GM12801 (cell line): ENCODE measurements at regions not wholly inside any gene's neighbourhood (a gene's known extent, or its start where the extent isn't known, plus 50 kb on each side); places are given as distances from the start of the nearest gene placed in this dataset.

Experiments used
- TF ChIP-seq, protein P1 (sequence below): IDR thresholded peaks from one replicate; pipeline ENCODE4 v1.5.1; 2011; ENCODE audit warnings: control low read depth; ENCODE audit not compliant: insufficient read length; ENCODE audit errors: extremely low read depth

DNA sequence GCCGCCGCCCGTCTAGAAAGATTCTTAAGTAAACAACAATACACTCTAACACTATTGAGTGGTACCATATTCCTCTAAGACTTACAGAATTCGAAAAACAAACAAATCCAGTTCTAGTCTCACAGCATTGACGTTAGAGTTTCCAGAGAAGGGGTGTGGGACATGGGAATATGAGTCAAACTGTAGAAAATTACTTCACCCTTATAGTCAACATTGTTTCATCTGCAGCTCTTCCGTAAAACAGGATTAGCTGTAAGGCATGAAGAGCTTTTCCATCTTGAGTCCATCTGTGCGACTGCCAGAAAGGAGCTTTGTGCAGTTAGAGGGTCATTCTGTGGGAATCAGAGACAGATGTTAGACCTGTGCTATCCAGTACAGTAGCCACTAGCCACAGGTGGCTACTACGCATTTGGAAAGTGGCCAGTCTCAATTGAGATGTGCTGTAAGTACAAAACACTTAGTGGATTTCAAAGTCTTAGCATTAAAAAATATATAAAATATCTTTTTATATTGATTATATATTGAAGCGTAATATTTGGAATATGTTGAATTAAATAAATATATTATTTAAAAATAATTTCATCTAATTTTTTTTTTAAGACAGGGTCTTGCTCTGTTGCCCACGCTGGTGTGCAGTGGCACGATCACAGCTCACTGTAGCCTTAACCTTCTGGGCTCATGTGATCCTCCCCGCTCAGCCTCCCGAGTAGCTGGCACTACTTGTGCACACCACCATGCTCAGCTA is 79.8 kb upstream of the MPP7 start:
- TF ChIP-seq, protein P1, sequence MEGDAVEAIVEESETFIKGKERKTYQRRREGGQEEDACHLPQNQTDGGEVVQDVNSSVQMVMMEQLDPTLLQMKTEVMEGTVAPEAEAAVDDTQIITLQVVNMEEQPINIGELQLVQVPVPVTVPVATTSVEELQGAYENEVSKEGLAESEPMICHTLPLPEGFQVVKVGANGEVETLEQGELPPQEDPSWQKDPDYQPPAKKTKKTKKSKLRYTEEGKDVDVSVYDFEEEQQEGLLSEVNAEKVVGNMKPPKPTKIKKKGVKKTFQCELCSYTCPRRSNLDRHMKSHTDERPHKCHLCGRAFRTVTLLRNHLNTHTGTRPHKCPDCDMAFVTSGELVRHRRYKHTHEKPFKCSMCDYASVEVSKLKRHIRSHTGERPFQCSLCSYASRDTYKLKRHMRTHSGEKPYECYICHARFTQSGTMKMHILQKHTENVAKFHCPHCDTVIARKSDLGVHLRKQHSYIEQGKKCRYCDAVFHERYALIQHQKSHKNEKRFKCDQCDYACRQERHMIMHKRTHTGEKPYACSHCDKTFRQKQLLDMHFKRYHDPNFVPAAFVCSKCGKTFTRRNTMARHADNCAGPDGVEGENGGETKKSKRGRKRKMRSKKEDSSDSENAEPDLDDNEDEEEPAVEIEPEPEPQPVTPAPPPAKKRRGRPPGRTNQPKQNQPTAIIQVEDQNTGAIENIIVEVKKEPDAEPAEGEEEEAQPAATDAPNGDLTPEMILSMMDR: no peak

DNA sequence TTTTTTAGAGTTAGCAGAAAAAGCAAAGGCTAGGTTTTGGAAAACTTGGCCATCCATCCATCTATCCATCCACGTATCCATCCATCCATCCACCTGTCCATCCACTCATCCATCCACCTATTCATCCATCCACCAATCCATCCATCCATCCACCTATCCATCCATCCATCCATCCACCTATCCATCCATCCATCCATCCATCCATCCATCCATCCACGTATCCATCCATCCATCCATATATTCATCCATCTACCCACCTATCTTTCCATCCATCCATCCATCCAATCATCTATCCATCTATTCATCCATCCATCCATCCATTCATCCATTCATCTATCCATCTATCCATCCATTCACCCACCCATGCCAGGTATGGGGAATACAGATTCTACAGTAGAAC is 81.7 kb upstream of the MPP7 start:
- TF ChIP-seq, protein P1: no peak

DNA sequence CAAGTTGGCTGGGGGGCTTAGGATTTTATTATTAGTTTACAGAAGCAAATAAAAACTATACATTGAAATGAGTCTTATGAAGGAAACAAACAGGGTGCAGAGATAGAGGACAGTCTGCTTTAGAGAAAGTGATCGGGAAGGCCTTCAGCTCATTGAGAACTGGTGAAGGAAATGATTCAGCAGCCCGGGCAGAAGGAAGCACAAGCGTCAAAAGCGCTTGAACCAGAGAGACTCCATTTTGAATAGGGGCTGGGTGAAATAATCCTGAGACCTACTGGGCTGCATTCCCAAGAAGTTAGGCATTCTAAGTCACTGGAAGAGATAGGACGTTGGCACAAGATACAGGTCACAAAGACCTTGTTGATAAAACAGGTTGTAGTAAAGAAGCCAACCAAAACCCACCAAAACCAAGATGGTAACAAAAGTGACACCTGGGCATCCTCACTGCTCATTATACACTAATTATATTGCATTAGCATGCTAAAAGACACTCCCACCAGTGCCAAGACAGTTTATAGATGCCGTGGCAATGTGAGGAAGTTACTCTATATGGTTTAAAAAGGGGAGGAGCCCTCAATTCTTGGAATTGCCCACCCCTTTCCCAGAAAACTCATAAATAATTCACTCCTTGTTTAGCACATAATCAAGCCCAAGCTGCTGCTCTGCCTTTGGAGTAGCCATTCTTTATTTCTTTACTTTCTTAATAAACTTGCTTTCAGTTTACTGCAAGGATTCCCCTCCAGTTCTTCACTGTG is 83.1 kb upstream of the MPP7 start:
- TF ChIP-seq, protein P1: no peak

DNA sequence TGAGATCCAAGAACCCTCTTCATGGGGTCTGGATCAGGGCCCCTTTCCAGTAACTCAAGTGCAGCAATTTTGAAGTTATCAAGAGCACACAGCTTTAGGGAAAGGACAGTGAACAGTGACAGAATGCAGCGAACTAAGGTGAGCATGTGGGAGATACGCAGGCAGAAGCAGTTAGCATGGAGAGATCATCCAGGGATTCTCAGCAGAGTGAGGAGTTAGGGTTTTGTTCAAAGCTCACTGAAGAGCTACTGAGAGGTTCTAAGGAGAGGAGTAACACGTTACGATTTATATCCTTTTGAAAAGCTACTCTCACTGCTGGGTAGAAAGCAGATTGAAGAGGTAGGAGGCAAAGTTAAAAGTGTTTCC is 83.6 kb upstream of the MPP7 start:
- TF ChIP-seq, protein P1: no peak

DNA sequence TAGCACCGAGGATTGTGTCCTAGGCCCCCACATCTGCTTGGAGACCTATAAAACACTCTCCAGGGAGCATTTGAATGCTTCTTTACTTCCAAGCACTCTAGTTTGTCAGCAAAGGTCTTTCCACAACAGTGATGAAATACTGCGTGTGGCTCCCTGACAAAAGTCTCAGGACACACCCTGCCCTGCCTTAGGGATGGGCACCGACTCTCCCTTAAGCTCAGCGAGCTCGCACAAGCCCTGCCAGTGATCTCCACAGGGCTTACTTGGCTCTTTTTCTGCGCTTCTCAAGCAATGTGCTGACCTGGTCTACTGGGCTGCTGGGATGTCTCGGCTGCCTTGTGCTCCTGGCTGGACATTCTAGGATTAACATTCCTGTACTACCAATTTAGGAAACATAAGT is 84.3 kb upstream of the MPP7 start:
- TF ChIP-seq, protein P1: no peak

DNA sequence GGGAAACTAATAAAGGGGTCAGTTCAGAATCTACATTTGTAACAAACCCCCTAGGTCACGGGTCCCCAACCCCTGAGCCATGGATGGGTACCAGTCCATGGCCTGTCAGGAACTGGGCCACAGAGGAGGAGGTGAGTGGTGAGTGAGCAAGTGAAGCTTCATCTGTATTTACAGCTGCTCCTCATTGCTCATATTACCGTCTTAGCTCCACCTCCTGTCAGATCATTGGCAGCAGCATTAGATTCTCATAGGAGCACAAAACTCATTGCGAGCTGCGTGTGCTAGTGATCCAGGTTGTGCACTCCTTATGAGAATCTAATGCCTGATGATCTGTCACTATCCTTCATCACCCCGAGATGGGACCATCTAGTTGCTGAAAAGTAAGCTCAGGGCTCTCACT is 88.4 kb upstream of the MPP7 start:
- TF ChIP-seq, protein P1: no peak

DNA sequence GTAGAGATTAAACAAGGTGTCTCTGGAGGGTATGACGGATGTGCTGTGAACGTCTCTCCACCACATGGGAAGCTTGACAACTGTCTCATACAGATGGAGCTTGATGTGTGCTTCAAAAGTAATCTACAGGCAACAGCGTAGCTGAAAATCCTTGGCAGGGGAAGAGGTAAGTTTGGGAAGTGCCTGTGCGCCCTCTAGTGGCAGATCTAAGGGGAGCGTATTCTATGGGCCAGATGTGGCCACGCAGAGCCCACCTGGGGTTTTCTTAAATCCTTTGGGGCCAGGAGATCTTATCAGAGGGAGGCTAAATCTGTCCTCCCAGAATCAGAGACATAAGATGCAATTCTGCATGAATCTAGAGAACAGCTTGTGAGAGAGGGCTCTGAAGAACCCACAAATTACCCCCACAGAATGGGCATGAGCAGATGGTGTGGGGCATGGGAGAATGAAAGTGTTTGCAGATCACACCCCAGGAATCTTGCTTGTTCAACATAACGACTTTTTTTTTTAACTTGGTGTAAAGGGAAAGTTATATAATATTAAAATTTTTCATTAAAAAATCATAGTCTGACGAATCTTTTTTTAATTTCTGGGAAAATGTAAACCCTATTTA is 91.2 kb upstream of the MPP7 start:
- TF ChIP-seq, protein P1: peak; percentile 25
